Stimulated activated CD4-positive, alpha-beta T cell treated with anti-CD3 and anti-CD28 coated beads, Interleukin-2, amount 100 ng/mL, for 48 hours (primary cell): ENCODE measurements at regions not wholly inside any gene's neighbourhood (a gene's known extent, or its start where the extent isn't known, plus 50 kb on each side); places are given as distances from the start of the nearest gene placed in this dataset.

Experiments used
- DNase-seq, 2 donors: peaks; one replicate each; pipeline ENCODE4 v3.0.0-alpha.2; 2020

DNA sequence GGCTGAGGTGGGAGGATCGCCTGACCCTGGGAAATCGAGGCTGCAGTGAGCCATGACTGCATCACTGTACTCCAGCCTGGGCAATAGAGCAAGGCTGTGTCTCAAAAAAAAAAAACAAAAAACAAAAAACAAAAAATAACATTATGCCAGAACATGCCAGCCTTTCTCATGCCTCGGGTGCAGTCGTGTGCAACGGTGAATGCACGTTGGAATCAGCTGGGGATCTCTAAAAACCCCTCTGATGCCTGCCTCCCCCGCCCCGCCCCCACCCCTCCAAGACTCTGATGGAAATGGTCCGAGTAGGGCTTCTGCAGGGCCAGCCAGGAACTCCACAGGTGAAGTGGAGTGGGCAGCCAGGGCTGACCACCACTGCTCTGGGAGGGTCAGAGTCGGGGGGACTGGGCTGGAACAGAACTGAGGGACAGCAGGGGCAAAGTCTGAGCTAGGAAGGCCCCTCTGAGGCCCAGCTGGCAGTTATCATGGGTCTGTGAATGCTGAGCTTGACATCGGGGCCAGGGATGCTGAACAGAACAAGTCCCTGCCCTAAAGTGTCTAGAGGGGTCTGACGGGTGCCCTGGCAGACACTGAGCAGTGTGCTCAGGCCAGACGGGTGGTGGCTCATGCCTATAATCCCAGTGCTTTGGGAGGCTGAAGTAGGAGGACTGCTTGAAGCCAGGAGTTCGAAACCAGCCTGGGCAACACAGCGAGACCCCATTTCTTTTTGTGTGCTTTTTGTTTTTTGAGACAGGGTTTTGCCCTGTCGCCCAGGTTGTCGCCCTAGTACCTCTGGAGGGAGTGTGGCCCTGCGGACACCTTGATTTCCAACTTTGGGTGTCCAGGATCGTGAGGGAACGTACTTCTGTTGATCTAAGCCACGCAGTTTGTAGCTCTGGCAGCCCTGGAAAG, 193.4 kb upstream of the GSE1 start:
- no peak for DNase-seq

DNA sequence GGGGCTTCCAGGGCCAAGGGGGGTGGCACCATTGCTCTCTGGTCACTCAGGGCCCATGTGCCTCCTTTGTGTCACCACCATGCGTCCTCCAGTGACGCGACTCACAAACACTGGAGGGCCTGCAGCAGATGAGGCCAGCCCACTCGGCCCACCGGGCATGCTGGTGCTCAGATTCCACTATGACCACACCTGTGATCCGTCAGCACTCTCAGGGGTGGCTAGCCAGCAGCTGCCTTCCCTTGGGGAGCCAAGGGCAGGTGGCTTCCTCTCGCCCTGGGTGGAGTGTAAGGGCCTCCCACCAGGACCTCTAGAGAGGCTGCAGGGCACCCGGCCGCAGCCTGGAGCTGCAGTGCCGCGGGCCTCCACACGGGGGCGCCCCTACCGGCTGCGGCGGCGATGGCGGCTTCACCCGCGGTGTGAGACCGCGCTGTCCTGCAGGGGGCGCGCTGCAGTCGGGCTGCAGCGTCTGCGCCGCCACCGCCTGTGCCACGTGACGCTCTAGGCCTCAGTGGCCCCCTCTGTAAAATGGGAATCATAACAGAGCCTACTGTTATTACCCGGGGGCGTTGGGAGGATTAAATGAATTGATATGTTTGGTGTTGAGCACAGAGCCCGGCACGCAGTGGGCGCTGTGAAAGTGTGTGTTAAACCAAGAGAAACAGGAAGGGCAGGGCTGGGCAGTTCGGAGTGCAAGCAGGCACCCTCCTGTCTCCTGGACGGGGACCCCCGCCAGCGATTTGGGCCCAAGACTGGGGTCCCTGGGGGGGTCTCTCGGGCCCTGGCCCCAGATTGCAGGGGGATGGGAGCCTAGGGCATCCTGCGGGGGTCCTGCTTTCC, 192.4 kb upstream of the GSE1 start:
- peak; percentile 82 to 93 for DNase-seq

DNA sequence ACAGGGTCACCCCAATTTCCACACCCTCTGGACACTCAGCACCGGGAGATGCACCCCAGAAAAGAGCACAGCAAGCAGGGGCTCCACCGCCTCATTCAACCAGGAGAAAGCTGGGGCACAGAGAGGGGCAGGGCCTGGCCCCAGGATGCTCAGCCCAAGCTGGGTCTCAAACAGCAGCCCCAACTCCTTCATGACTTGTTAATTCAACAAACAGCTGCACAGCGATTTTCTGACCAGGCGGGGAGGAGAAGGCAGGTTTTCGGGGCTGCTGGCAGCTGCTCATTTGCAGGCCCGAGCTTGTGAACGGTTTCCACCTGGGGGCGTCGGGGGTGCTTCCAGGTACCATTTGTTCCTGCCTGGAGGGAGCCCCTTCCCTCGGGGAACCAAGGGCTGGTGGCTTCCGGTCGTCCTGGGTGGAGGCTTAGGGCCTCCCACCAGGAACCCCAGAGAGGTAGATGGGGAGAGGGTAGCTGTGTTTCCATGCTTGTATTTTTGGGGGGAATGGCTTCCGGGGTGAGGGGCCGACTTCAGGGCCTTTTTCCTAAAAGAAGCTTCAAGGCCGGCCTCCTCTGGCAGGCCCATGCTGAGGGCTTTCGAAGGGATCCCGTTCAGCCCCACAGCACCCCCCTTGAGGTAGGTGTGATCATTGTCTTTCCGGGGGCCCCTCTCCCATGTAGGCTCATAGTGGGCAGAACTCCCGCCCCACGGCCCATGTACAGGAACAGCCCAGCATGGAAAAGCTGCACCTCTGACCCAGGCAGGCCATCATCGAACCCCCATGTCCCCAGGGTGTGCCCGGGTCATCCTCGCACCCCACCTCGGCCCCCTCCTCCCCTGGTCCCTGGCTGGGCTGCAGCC, 191.6 kb upstream of the GSE1 start:
- no peak for DNase-seq

DNA sequence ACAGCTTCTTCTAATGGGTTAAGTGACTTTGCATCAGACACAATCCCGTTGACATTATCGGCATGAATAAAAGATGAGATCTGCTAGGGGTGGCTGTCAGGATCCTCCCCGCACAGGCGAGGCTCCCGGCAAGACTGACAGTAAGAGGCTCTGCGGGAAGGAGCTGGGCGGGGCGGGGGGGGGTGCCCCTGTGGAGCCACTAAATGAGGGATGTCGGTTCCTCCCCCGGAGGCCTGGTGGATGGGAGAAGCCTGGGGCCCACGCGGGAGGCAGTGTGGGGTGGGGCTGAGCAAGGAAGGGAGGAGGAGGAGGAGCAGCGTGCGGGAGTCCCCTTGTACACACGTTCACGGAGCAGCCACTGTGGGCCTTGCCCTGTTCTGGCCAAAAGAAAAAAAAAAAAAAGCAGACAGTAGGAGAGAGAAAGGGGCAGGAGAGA, 190.9 kb upstream of the GSE1 start:
- DNase-seq: no peak

DNA sequence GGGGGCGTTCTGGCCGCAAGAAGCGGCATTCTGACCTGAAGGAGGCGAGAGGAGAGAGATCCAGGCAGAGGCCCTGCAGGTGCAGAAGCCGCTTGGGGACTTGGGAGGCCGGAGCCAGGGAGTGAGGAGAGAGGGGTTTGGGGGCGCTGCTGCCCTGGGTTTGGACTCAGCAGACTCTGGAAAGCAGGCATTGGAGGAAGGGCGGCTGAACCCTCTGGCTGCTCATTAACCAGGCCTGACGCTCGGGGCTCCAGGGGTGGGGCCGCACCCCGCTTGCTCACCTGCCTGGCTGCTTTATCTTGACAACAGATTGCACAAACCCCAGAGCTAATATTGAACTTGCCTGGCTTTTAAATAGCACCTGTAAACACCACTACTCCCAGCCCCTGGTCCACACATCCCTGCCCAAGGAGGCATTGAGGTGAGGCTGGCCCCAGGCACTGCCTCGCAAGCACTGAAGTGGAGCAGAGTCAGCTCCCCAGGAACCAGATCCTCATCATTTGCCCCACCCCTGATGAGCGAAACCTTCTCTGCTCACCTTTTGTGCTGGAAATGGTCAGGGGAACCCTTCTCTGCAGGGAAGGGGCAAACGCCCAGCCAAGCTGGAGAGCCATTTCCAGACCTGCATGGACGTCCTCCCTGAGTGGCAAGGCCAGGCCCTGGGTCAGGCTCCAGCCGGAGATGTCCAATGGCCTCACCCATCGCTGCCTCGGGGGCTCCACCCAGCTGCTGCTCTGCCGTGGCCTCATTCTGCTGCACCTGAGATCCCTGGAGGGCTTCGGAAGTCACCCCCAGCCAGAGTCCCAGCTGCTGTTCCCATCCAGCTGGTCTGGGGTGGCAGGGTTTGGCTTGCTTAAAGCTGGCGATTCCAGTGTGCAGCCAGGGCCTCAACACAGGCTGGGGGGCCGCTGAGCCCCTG, 190.2 kb upstream of the GSE1 start:
- no peak for DNase-seq

DNA sequence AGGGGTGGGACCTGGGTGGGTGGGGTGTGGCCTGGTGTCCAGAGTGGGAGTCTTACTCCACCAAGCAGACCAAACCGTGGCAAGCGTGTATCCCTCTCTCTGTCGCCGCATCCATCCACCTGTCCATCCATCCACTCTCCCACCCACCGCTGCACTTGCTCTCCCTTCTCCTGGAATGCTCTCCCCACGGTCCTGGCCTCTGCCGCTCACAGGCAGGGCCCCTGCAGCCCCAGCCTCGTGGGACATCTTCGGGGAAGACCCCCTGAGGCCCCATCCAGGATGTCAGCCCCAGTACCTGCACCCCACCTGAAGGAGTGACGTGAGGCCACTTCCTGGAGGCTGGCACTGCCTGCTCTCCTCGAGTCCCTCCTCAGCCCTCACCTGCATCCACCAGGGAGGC, 189.5 kb upstream of the GSE1 start:
- no peak for DNase-seq

DNA sequence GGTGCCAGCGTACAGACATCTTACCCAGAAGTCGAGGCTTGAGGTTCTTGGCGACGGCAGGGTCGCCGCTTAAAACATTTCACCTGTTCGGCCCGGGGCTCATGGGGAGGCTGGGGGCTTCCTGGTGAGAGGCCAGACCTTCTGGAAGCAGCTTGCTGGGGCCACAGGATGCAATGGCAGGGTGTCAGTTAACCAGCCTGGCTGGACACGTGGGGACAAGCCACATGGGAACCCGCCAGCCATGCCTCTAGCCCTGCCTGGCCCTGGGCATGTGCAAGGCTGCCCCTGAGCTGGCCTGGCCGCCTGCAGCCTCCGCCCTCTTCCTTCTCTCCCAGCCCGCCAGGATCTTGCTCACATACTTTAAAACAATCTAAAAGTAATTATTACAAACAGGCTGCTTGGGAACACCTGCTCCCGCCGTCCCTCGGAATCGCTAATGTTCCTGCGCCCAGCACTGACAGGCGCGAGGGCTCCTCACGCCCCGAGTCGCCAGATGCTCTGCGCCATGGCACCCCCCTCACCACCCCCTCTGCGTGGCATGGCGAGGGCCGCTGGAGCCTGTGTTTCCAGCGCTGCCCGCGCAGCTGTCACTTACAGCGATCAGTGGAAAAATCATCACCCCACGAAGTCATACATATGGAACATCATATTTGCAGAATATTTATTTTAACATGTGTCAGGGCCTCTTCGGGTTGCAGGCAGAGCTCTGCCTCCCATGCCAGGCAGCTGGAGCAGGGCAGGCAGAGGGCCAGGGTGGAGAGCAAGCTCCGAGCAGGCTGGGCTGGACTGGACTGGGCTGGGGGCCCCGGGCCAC, 188.7 kb upstream of the GSE1 start:
- no peak for DNase-seq

DNA sequence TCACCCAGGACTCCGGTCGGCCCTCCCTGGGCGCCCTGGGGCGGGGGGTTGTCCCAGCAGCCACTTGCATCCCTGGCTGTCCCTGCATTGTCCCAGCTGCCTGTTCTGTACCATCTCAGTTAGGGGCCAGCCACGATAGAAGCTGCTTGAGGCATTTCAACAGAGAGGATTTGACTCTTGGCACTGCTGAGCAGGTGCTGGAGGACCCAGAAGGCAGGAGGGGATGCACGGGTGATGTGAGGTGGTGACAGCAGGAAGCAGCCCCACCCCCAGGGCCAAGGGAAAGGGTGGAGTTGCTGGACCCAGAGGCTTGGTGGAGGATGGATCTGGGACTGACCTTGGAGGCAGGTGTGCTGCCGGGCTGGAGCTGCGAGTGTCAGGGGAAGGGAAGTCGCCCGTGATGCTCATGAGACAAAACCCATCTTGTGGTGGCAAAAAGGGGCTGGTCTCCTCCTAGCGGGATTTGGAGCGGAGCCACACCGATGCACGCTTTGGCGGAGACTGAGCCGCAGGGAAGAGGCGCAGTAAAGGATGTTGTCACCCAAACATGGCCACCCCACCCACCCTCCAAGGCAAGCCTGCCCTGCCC, 188.0 kb upstream of the GSE1 start:
- no peak for DNase-seq

DNA sequence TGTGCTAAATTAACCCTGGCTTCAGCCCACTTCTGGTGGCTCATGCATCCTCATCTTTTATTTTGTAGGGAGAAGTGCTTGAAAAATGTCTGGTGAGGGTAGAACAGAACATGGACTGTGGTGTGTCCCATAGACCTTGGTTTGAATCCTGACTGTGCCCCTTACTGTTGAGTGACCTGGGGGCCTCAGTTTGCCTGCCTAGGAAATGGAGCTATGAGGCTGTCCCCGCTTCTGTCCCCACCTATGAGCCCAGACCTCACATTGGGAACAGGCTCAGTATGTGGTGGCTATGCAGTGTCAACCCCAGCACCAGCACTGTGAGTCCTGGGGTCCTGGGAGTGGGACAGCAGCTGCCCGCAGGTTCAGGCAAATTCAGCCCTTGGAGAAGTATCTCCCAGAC, 186.3 kb upstream of the GSE1 start:
- no peak for DNase-seq

DNA sequence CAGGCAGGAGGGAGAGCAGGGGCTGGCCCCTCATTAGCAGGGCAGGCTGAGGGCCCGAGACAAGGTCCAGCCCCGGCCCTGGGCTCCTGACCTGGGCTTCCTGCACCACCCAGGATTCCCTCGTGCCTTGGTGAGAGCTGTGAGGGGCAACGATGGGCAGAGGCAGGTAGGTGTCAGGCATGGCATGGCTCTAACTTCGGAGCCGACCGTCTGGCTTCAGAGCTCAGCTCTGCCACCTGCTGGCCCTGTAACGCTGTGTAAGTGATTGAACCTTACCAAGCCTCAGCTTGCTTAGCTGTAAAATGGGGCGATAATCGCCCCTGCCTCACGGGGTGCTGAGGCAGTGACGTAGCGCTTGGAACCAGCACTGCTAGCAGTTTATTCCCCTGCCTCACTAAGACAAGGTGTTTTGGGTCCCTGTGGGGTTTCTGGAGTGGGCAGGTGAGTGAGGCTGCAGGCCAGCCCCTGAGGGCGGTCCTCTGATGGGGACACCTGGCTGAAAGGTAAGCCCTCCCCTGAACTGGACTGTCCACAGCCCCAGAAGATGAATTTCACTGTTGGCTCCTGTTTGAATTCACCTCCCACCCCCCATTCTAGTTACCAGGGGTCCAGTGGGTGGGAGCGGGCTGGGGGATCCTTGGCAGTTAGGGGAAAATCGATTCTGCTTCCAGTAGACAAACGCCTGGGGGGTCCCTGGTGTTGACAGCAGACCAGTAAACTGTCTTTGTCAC, 184.8 kb upstream of the GSE1 start:
- DNase-seq: peak; percentile 28 to 48

DNA sequence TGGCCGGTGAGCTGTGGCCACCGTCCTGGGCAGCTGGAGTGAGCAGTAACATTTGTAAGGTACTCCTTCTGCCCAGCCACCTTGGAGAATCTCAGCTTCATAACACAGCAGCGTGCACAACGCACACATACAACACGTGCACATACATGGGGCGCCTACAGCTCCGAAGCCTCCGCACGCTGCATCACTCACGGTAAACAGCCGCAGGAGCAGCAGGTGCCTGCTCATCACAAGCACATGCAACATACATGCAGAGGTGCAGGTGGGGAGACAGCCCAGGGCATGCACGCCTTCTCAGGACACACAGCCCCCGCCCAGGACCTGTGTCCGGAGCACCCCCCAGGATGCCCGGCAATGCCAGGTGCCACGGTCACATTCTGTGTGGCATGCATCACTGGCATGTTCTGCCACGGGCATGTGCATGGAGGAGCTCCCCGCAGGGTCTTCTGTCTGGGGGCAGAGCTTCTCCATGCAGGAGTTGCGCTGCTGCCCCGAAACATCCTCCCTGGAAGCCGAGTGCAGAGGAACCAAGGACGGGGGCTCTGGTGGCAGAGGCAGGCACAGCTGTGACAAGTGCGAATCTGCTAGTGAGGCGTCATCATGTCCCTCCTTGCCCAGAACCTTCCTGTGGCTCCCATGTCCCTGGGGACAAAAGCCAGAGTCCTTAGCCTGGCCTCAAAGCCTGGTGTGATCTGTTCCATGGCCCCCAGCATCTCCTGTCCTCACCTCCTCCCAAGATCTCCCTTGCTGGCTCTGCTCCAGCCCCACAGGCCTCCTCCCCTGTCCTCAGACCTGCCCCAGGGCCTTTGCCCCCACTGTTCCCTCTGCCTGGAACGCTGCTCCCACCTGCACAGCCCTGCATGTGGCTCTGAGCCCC, 184.0 kb upstream of the GSE1 start:
- no peak for DNase-seq

DNA sequence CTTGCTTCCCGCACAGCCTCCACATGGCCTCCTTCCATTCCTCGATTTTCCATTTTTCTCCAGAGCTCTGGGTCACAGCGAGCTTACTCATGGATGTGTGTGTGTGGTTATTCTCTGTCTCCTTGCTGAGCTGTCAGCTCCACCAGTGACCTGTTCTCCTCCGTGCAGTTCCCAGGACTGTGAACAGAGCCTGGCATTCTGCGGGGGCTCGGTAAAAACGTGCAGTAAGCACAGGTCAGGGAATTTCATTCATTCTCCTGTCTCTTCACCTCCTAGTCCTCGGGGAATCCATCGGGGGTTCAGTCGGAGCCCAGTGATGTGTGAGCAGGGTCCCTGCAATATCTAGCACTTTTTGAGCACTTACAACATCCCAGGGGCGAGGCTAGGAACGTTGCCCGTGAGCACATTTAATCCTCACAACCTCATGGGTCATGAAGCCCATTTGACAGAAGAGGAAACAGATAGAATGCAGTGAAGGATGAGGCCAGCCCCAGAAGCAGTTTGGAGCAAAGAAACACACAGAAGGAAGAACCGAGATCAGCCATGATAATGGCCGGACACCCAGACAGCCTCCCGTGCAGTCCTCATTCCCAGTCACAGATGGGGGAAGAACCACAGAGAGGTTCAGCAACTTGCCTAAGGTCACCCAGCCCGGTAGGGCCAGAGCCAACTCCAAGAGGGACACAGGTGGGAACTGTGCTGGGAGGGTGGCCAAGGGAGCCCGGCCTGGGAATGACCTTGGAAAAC, 183.2 kb upstream of the GSE1 start:
- no peak for DNase-seq

DNA sequence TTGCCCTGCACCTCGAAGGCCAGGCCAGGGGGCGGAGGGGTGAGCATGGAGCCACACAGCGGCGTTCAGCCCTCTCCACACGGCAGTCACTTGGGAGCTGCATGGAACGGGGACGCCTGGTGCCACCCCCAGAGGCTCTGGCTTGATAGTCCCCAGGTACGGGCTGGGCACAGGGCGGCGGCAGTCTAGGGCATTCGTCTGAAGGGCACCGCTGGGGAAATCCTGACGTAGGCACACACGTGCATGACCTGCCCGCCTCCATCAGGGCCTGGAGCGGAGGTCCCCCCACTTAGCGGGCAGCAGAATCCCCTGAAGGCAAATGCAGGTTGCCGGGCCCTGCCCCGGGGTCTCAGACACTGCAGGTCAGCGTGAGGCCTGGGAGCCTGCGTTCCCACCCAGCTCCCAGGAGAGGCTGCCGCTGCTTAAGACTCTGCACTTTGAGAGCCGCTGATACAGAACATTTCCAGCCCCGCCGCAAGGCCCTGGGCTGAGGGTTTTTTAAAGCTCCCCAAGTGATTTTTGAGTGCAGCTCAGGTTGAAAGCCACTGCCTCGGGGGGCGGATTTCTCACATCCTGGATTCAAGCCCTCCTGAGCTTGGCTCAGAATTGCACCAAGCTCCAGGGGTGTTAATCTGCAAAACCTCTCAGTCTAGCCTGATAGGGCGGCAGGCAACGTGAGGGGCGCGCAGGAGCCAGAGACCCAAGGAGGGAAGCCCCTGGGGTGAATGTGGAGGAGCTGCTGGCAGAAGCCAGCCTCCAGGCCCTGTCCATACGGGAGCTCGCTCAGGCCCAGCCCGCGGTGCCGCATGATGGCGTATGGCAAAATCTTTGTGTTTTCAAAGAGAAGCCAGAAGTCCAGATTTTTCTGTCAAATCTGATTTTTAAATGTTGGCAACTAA, 182.3 kb upstream of the GSE1 start:
- no peak for DNase-seq

DNA sequence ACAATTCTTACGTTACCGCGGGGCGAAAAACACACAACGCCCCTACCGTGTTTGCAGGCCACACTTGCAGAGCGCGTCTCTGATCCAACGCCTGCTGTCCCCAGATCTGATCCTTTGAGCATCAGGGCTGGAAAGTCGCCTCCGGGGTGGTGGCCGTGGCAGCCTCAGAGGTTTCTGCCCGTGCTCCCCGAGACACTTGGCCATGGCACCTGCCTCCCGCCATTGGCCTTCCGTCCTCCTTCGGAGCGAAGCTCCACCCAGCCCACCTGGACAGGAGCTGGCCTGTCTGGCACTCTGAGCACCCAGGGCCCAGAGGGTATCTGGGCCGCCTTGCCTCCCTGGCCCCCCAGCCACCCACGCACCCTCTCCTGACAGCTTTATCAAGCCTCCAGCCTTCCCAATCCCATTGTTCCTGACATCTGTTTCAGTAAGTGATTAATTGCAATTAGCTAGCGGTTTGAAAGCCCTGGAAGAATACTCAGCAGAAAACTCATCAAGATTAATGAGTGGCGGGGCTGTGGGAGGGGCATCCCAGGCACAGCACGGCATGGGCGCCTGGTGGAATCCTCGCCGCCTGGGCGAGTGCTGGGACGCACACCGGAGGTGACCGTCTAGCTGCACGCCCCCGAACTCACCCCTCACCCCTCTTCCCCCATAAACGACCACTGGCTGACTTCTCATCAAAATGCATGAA, 181.5 kb upstream of the GSE1 start:
- no peak for DNase-seq

DNA sequence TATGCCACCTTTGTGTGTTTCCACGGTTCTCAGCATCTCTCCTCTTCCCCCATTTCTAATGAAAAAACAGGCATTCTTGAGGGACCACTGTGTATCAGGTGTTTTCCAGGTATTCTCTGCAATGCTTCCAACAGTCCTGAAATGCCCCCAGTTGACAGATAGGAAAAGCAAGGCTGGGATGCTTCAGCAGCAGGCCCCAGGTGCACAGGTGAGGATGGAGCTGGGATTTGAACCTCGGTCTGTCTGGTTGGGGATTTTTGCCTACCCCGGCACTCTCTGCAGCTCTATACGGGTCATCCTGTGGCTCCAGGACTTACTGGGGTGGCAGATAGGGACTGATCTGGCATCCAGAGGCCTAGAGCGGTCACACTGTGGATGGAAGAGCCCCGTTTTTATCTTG, 180.5 kb upstream of the GSE1 start:
- no peak for DNase-seq

DNA sequence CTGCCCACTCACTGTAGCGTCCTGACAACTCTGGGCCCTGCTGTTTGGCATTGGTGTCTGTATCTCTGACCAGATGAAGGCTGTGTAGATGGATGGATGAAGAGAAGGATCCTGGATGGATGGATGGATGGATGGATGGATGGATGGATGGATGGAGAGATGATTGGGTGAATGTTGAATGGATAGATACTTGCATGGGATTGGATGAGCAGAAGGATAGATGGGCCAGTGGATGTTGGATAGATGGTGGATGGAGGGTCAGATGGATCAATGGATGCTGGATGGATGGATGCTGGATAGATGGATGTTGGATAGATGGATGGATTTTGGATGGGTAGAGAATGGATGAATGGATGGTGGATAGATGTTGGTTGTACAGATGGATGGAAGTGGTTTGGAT, 179.6 kb upstream of the GSE1 start:
- DNase-seq: no peak
